H1 (cell line): ENCODE measurements at regions not wholly inside any gene's neighbourhood (a gene's known extent, or its start where the extent isn't known, plus 50 kb on each side); places are given as distances from the start of the nearest gene placed in this dataset.

Experiments
- CTCF ChIA-PET: fragments of 300-600 bp; sonication (Branson Sonifier 250); formaldehyde crosslinking; loops from one replicate; lab custom pipeline; 2021; ENCODE audit not compliant: partially characterized antibody; lab: Charles Lee
- POLR2A ChIA-PET: fragments of 300-600 bp; sonication (Branson Sonifier 250); formaldehyde crosslinking; loops from one replicate; lab custom pipeline; 2021; ENCODE audit warnings: inconsistent platforms; ENCODE audit not compliant: partially characterized antibody; lab: Charles Lee
- DNase-seq, 2 experiments: peaks; one replicate each; pipeline versions ENCODE4 v3.0.0 to v3.0.0-alpha.2; 2010 to 2022; ENCODE audit warnings: low spot score in 2 of 2, low read depth in 1 of 2, mixed read lengths in 1 of 2
- FAIRE-seq: peaks from 2 replicates; lab custom pipeline; 2011; peaks lifted over from hg19 to GRCh38; lab: Jason Lieb, UNC
- H2AFZ ChIP-seq: 2 replicates; pipeline ENCODE4 v1.8.1; 2012; ENCODE audit warnings: low read length, inconsistent platforms
- H2AK5ac ChIP-seq: 2 replicates; pipeline ENCODE4 v1.6.1; 2013; ENCODE audit warnings: low read depth, low read length
- H2BK120ac ChIP-seq: replicated peaks from 2 replicates; pipeline ENCODE3; 2013; ENCODE audit warnings: low read depth, low read length, inconsistent platforms
- H2BK12ac ChIP-seq: 2 replicates; pipeline ENCODE4 v1.6.1; 2013; ENCODE audit warnings: low read depth, low read length
- H2BK15ac ChIP-seq: 2 replicates; pipeline ENCODE4 v1.6.1; 2013; ENCODE audit warnings: low read length
- H2BK20ac ChIP-seq: 2 replicates; pipeline ENCODE4 v1.6.1; 2013; ENCODE audit warnings: low read length
- H2BK5ac ChIP-seq: 2 replicates; pipeline ENCODE4 v1.6.1; 2013; ENCODE audit warnings: low read depth, low read length
- H3K14ac ChIP-seq: 2 replicates; pipeline ENCODE4 v1.6.1; 2013; ENCODE audit warnings: inconsistent platforms; ENCODE audit not compliant: insufficient read length
- H3K18ac ChIP-seq: 2 replicates; pipeline ENCODE4 v1.6.1; 2013; ENCODE audit warnings: low read length; ENCODE audit errors: extremely low read depth
- H3K23ac ChIP-seq: 2 replicates; pipeline ENCODE4 v1.6.1; 2013; ENCODE audit warnings: inconsistent platforms; ENCODE audit not compliant: insufficient read length
- H3K23me2 ChIP-seq: 2 replicates; pipeline ENCODE4 v1.6.1; 2013; ENCODE audit warnings: low read depth, low read length
- H3K27ac ChIP-seq: 2 replicates; pipeline ENCODE4 v1.6.1; 2011; ENCODE audit warnings: low read depth, low read length, inconsistent platforms
- H3K27me3 ChIP-seq, 4 experiments: replicated peaks in 1 of 4; 1 replicate in 1 of 4; 2 replicates in 3 of 4; pipeline versions ENCODE4 v1.6.1 to v1.8.1; 2011 to 2013; ENCODE audit warnings: low read length in 3 of 4, mild to moderate bottlenecking in 3 of 4, inconsistent platforms in 2 of 4, mixed read lengths in 2 of 4, moderate library complexity in 1 of 4; ENCODE audit not compliant: control insufficient read depth in 3 of 4, insufficient read depth in 3 of 4; ENCODE audit errors: extremely low read depth in 1 of 4
- H3K36me3 ChIP-seq, 4 experiments: 2 replicates each; pipeline versions ENCODE4 v1.6.1 to v1.8.1; 2011 to 2013; ENCODE audit warnings: mild to moderate bottlenecking in 4 of 4, low read length in 3 of 4, moderate library complexity in 2 of 4, control low read depth in 1 of 4, inconsistent platforms in 1 of 4; ENCODE audit not compliant: insufficient read depth in 4 of 4, control insufficient read depth in 2 of 4
- H3K4ac ChIP-seq: replicated peaks from 2 replicates; pipeline ENCODE3; 2013; ENCODE audit warnings: low read length, low read depth, mixed read lengths, inconsistent platforms; ENCODE audit not compliant: insufficient read length
- H3K4me1 ChIP-seq, 4 experiments: replicated peaks in 1 of 4; 1 replicate in 1 of 4; 2 replicates in 3 of 4; pipeline versions ENCODE4 v1.6.1 to v1.8.1; 2011 to 2013; ENCODE audit warnings: low read length in 3 of 4, inconsistent platforms in 2 of 4, mixed read lengths in 1 of 4; ENCODE audit not compliant: insufficient read depth in 4 of 4, control insufficient read depth in 3 of 4
- H3K4me2 ChIP-seq, 2 experiments: 2 replicates each; pipeline versions ENCODE4 v1.6.1 to v1.8.1; 2011 to 2013; ENCODE audit warnings: low read depth in 2 of 2, low read length in 2 of 2, control low read depth in 1 of 2, inconsistent platforms in 1 of 2, mild to moderate bottlenecking in 1 of 2; ENCODE audit not compliant: insufficient read depth in 1 of 2
- H3K4me3 ChIP-seq, 4 experiments: fragments of 200-600, 300-600 bp in 1 of 4; sonication (generic), shearing (Covaris generic), sonication (Bioruptor Twin) in 1 of 4; 2 replicates each; pipeline versions ENCODE4 v1.5.1 to v1.8.1; 2011 to 2016; ENCODE audit warnings: low read length in 4 of 4, low read depth in 3 of 4, control low read depth in 2 of 4, inconsistent platforms in 2 of 4, mild to moderate bottlenecking in 2 of 4, mixed read lengths in 1 of 4, moderate library complexity in 1 of 4; ENCODE audit not compliant: insufficient read depth in 2 of 4; ENCODE audit errors: extremely low read depth in 1 of 4
- H3K56ac ChIP-seq: replicated peaks from 2 replicates; pipeline ENCODE3; 2013; ENCODE audit warnings: low read depth, mild to moderate bottlenecking, mixed read lengths, low read length, inconsistent platforms; ENCODE audit not compliant: insufficient read length
- H3K79me1 ChIP-seq: 2 replicates; pipeline ENCODE4 v1.6.1; 2013; ENCODE audit warnings: low read depth, low read length, control low read depth
- H3K79me2 ChIP-seq, 2 experiments: 2 replicates each; pipeline versions ENCODE4 v1.6.1 to v1.8.1; 2012 to 2013; ENCODE audit warnings: low read length in 2 of 2, mild to moderate bottlenecking in 2 of 2, inconsistent platforms in 1 of 2; ENCODE audit not compliant: insufficient read depth in 2 of 2, control insufficient read depth in 1 of 2
- H3K9ac ChIP-seq, 4 experiments: replicated peaks in 1 of 4; 1 replicate in 1 of 4; 2 replicates in 3 of 4; pipeline versions ENCODE4 v1.6.1 to v1.8.1; 2011 to 2013; ENCODE audit warnings: low read depth in 3 of 4, low read length in 3 of 4, control low read depth in 2 of 4, mild to moderate bottlenecking in 2 of 4, moderate library complexity in 2 of 4, inconsistent platforms in 1 of 4; ENCODE audit errors: extremely low read depth in 1 of 4
- H3K9me3 ChIP-seq, 2 experiments: 2 replicates each; pipeline versions ENCODE4 v1.6.1 to v1.8.1; 2012 to 2013; ENCODE audit warnings: mild to moderate bottlenecking in 2 of 2, moderate library complexity in 2 of 2, control low read depth in 1 of 2, inconsistent platforms in 1 of 2, low read depth in 1 of 2, low read length in 1 of 2, mixed read lengths in 1 of 2; ENCODE audit not compliant: insufficient read depth in 2 of 2
- H4K20me1 ChIP-seq, 2 experiments: replicated peaks in 1 of 2; 2 replicates each; pipeline versions ENCODE3 to v1.8.1; 2011 to 2013; ENCODE audit warnings: inconsistent platforms in 2 of 2, low read length in 2 of 2, mild to moderate bottlenecking in 1 of 2; ENCODE audit not compliant: insufficient read depth in 2 of 2, control insufficient read depth in 1 of 2
- H4K5ac ChIP-seq: 2 replicates; pipeline ENCODE4 v1.6.1; 2013; ENCODE audit warnings: low read length, low read depth, mixed read lengths, inconsistent platforms; ENCODE audit not compliant: insufficient read length
- H4K8ac ChIP-seq: 2 replicates; pipeline ENCODE4 v1.8.0; 2013; ENCODE audit warnings: mild to moderate bottlenecking, moderate library complexity, low read length, inconsistent platforms; ENCODE audit not compliant: insufficient read depth; ENCODE audit errors: extremely low read depth
- H4K91ac ChIP-seq: replicated peaks from 2 replicates; pipeline ENCODE3; 2013; ENCODE audit warnings: low read length, mixed read lengths, inconsistent platforms; ENCODE audit not compliant: insufficient read length
- CREB1 ChIP-seq: IDR thresholded peaks from 2 replicates; pipeline ENCODE4 v1.6.1; 2012; ENCODE audit warnings: inconsistent platforms
- E2F6 ChIP-seq: IDR thresholded peaks from 2 replicates; pipeline ENCODE4 v1.6.1; 2012; ENCODE audit warnings: inconsistent platforms
- HDAC2 ChIP-seq, 2 experiments: fragments of 300-600 bp in 1 of 2; sonication (generic) in 1 of 2; IDR thresholded peaks; 2 replicates each; pipeline ENCODE4 v1.6.1; 2011 to 2012; ENCODE audit warnings: low read depth in 2 of 2, low read length in 2 of 2, mild to moderate bottlenecking in 2 of 2, moderate library complexity in 2 of 2, borderline replicate concordance in 1 of 2, inconsistent platforms in 1 of 2
- MAX ChIP-seq: IDR thresholded peaks from 2 replicates; pipeline ENCODE4 v1.6.1; 2012; ENCODE audit warnings: inconsistent platforms
- NANOG ChIP-seq: IDR thresholded peaks from 2 replicates; pipeline ENCODE4 v1.6.1; 2011; ENCODE audit warnings: low read length, low read depth, mild to moderate bottlenecking, inconsistent platforms; ENCODE audit not compliant: insufficient read depth, poor library complexity, severe bottlenecking
- PHF8 ChIP-seq: fragments of 200-600 bp; sonication (generic); conservative IDR thresholded peaks from 2 replicates; pipeline ENCODE4 v1.7.1; 2012; ENCODE audit warnings: low read depth, mild to moderate bottlenecking, inconsistent platforms, low read length, moderate library complexity
- POLR2AphosphoS5 ChIP-seq: IDR thresholded peaks from 2 replicates; pipeline ENCODE4 v1.6.1; 2011; ENCODE audit warnings: low read depth, low read length
- RAD21 ChIP-seq, 2 experiments: IDR thresholded peaks in 1 of 2; conservative IDR thresholded peaks in 1 of 2; 2 replicates each; pipeline ENCODE4 v1.6.1; 2011; ENCODE audit warnings: low read depth in 2 of 2, low read length in 2 of 2, improper control_type of control experiment in 1 of 2, inconsistent platforms in 1 of 2, mild to moderate bottlenecking in 1 of 2, moderate library complexity in 1 of 2
- RNF2 ChIP-seq: fragments of 200-900, 300-1000 bp; sonication (generic); IDR thresholded peaks from 2 replicates; pipeline ENCODE4 v1.7.1; 2016; ENCODE audit warnings: borderline replicate concordance, low read depth, mild to moderate bottlenecking, antibody characterized with exemption, low read length; ENCODE audit not compliant: poor library complexity, severe bottlenecking; ENCODE audit errors: missing control alignments
- SP1 ChIP-seq: IDR thresholded peaks from 2 replicates; pipeline ENCODE4 v1.6.1; 2011; ENCODE audit warnings: low read depth, low read length
- WGBS, 2 experiments: shearing (Covaris generic) in 1 of 2; methylation state at CpG; one replicate each; pipeline versions ENCODE4 v1.1.6 to v1.1.7; 2013 to 2015; ENCODE audit warnings: low lambda C conversion rate in 2 of 2, mixed read lengths in 2 of 2, inconsistent platforms in 1 of 2, low coverage in 1 of 2, missing lambda C conversion rate in 1 of 2; ENCODE audit not compliant: insufficient replicate concordance in 2 of 2, insufficient coverage in 1 of 2, insufficient read length in 1 of 2; ENCODE audit errors: extremely low coverage in 1 of 2, missing lambda C conversion rate in 1 of 2; 5-methylcytosine and 5-hydroxymethylcytosine counted together

GRCh38 chr3:13200946-13201345 is 127.7 kb upstream of the IQSEC1 start:
- H3K14ac ChIP-seq = no peak overlapping the region
- H2BK120ac ChIP-seq = no peak overlapping the region
- peak overlapping the region; percentile 29; the same call in 1 of the 2 replicates for H2BK12ac ChIP-seq
- H4K20me1 ChIP-seq = peaks cover 0 to 14% of the 10 kb centered on the region in 2 experiments
- no peaks in the 10 kb centered on the region for H3K36me3 ChIP-seq
- H2BK15ac ChIP-seq = peak overlapping the region; percentile 13; the same call in 1 of the 2 replicates
- H2AFZ ChIP-seq = no peak overlapping the region
- H2BK20ac ChIP-seq = 0 out of 2 replicates have a peak overlapping the region, but pooled peaks have one; percentile 41
- ChIA-PET CTCF (interaction anchor here (0.7 to 3.2 kb wide), 42 partner anchors 8 to 447 kb away, joined by 3 to 20 read pairs (median 4); no protein-coding TSS in a partner anchor), POLR2A (no interaction called here)
- H3K4me2 ChIP-seq = 0 out of 4 replicates have a peak overlapping the region, but pooled peaks of 1 of the 2 experiments have one; percentile 0
- no peak overlapping the region for H4K5ac ChIP-seq
- H3K27me3 ChIP-seq = peaks cover 0 to 4% (median 3%) of the 10 kb centered on the region in 4 experiments; a peak in 4 of 7 replicates
- no peak overlapping the region for H3K27ac ChIP-seq
- 81% methylated on average over 7 of the region's 7 CpGs; no CpG with 5 or more reads in 1 of the 2 experiments for WGBS, 2 experiments
- H3K9ac ChIP-seq = no peak overlapping the region
- FAIRE-seq (peak; percentile 81), DNase-seq (peak in 1 of 2 experiments; percentile 19)
- H3K79me1 ChIP-seq = 0 out of 2 replicates have a peak, but pooled peaks cover 2% of the 10 kb centered on the region
- no peak overlapping the region for H2AK5ac ChIP-seq
- no peak overlapping the region for H3K4me3 ChIP-seq
- no peak overlapping the region for H4K8ac ChIP-seq
- H3K23ac ChIP-seq = no peak overlapping the region
- no peak overlapping the region for H3K18ac ChIP-seq
- H4K91ac ChIP-seq = no peak overlapping the region
- no peak overlapping the region for H2BK5ac ChIP-seq
- no peak overlapping the region for H3K56ac ChIP-seq
- no peak overlapping the region for H3K4ac ChIP-seq
- H3K9me3 ChIP-seq = no peaks in the 10 kb centered on the region
- no peaks in the 10 kb centered on the region for H3K79me2 ChIP-seq
- H3K23me2 ChIP-seq = peaks cover 14% of the 10 kb centered on the region; the same call in 1 of the 2 replicates
- peaks cover 0 to 3% (median under 1%) of the 10 kb centered on the region in 4 experiments; a peak in 5 of 7 replicates for H3K4me1 ChIP-seq
- TF ChIP-seq HDAC2 (IDR thresholded peaks at IDR 0.05; ENCODE audit: borderline replicate concordance in 1 of 2, low read depth in 2 of 2, low read length in 2 of 2) (no peak), RAD21 (IDR thresholded peaks at IDR 0.05 in 1 of 2, conservative IDR thresholded peaks at IDR 0.05 in 1 of 2; ENCODE audit: low read depth in 2 of 2, low read length in 2 of 2) (peak; percentile 81 to 85), E2F6 (peak; percentile 80), SP1 (no peak), MAX (peak; percentile 91), CREB1 (no peak), POLR2AphosphoS5 (no peak), RNF2 (no peak), NANOG (no peak), PHF8 (no peak)
